Peyer's patch (tissue), 4 donors: ENCODE measurements at regions not wholly inside any gene's neighbourhood (a gene's known extent, or its start where the extent isn't known, plus 50 kb on each side); places are given as distances from the start of the nearest gene placed in this dataset.

Experiments
- DNase-seq, 3 donors: peaks; one replicate each; pipeline ENCODE4 v3.0.0-alpha.2; 2017 to 2019
- H3K27ac ChIP-seq, 4 donors: fragments of 200-600 bp; sonication (generic); one replicate each; pipeline ENCODE4 v1.5.1; 2016 to 2019
- H3K27me3 ChIP-seq, 2 donors: fragments of 200-600 bp; sonication (generic); one replicate each; pipeline ENCODE4 v1.5.1; 2019
- H3K36me3 ChIP-seq, 3 donors: fragments of 200-600 bp; sonication (generic); one replicate each; pipeline ENCODE4 v1.5.1; 2016 to 2019
- H3K4me1 ChIP-seq, 4 donors: fragments of 200-600 bp; sonication (generic); one replicate each; pipeline ENCODE4 v1.5.1; 2016 to 2019
- H3K4me3 ChIP-seq, 4 donors: fragments of 200-600 bp; sonication (generic); 1 replicate in 3 of 4; 2 replicates in 1 of 4; pipeline ENCODE4 v1.5.1; 2016 to 2019; ENCODE audit warnings: mild to moderate bottlenecking in 1 of 4
- H3K9me3 ChIP-seq, 4 donors: fragments of 200-600 bp; sonication (generic); one replicate each; pipeline ENCODE4 v1.5.1; 2016 to 2019; ENCODE audit warnings: mild to moderate bottlenecking in 1 of 4
- CTCF ChIP-seq, 6 experiments: fragments of 450-650 bp in 4 of 6; fragments of 200-600 bp in 2 of 6; sonication (generic) in 1 of 6; IDR thresholded peaks; one replicate each; pipeline ENCODE4 v1.5.1; 2017 to 2019; ENCODE audit warnings: antibody characterized with exemption in 6 of 6, mild to moderate bottlenecking in 3 of 6, moderate library complexity in 1 of 6
- POLR2A ChIP-seq, 2 donors: fragments of 450-650 bp; IDR thresholded peaks; one replicate each; pipeline ENCODE4 v1.5.1; 2017; ENCODE audit warnings: antibody characterized with exemption in 2 of 2, mild to moderate bottlenecking in 2 of 2, moderate library complexity in 2 of 2

GRCh38 chr18:71028285-71028762 lies 739.5 kb downstream of the SOCS6 start:
- H3K4me1 ChIP-seq = no peaks in the 10 kb centered on the region
- H3K4me3 ChIP-seq = no peak overlapping the region
- no peaks in the 10 kb centered on the region for H3K9me3 ChIP-seq
- TF ChIP-seq CTCF (IDR thresholded peaks at IDR 0.05) = no peak
- no peak for TF ChIP-seq POLR2A (IDR thresholded peaks at IDR 0.05)
- no peak for DNase-seq
- no peaks in the 10 kb centered on the region for H3K27me3 ChIP-seq
- no peaks in the 10 kb centered on the region for H3K36me3 ChIP-seq
- no peak overlapping the region for H3K27ac ChIP-seq

- DNase-seq = no peak
- no peak overlapping the region for H3K4me3 ChIP-seq
- no peaks in the 10 kb centered on the region for H3K27me3 ChIP-seq
- no peaks in the 10 kb centered on the region for H3K4me1 ChIP-seq
- no peaks in the 10 kb centered on the region for H3K36me3 ChIP-seq
- TF ChIP-seq POLR2A (IDR thresholded peaks at IDR 0.05) (no peak), CTCF (IDR thresholded peaks at IDR 0.05) (no peak)
- H3K9me3 ChIP-seq = no peaks in the 10 kb centered on the region
- no peak overlapping the region for H3K27ac ChIP-seq
These were observed 738.7 kb downstream of the SOCS6 start for GRCh38 chr18:71027531-71027930.

GRCh38 chr18:71025505-71026225 lies 736.8 kb downstream of the SOCS6 start:
- Histone ChIP-seq H3K9me3 (no peaks in the 10 kb centered on the region), H3K4me3 (no peak overlapping the region), H3K36me3 (no peaks in the 10 kb centered on the region), H3K27me3 (no peaks in the 10 kb centered on the region), H3K4me1 (no peaks in the 10 kb centered on the region), H3K27ac (no peak overlapping the region)
- TF ChIP-seq POLR2A (IDR thresholded peaks at IDR 0.05) (no peak), CTCF (IDR thresholded peaks at IDR 0.05) (no peak)
- DNase-seq = no peak

- no peak overlapping the region for H3K4me3 ChIP-seq
- H3K27ac ChIP-seq = no peak overlapping the region
- no peaks in the 10 kb centered on the region for H3K27me3 ChIP-seq
- no peak for DNase-seq
- peaks cover 0 to 3% (median under 1%) of the 10 kb centered on the region in 4 donors for H3K9me3 ChIP-seq
- H3K36me3 ChIP-seq = no peaks in the 10 kb centered on the region
- H3K4me1 ChIP-seq = no peaks in the 10 kb centered on the region
- TF ChIP-seq CTCF (IDR thresholded peaks at IDR 0.05) = no peak
- TF ChIP-seq POLR2A (IDR thresholded peaks at IDR 0.05) = no peak
These were observed 733.5 kb downstream of the SOCS6 start for GRCh38 chr18:71022389-71022788.

GRCh38 chr18:71021030-71021362 lies 732.2 kb downstream of the SOCS6 start:
- H3K9me3 ChIP-seq = peaks cover 0 to 4% (median 2%) of the 10 kb centered on the region in 4 donors
- no peaks in the 10 kb centered on the region for H3K27me3 ChIP-seq
- TF ChIP-seq POLR2A (IDR thresholded peaks at IDR 0.05) (no peak), CTCF (IDR thresholded peaks at IDR 0.05) (no peak)
- H3K27ac ChIP-seq = no peak overlapping the region
- no peak overlapping the region for H3K4me3 ChIP-seq
- no peaks in the 10 kb centered on the region for H3K36me3 ChIP-seq
- DNase-seq = no peak
- no peaks in the 10 kb centered on the region for H3K4me1 ChIP-seq
